ENCODE measurements at regions not wholly inside any gene's neighbourhood (a gene's known extent, or its start where the extent isn't known, plus 50 kb on each side); places are given as distances from the start of the nearest gene placed in this dataset.

DNA sequence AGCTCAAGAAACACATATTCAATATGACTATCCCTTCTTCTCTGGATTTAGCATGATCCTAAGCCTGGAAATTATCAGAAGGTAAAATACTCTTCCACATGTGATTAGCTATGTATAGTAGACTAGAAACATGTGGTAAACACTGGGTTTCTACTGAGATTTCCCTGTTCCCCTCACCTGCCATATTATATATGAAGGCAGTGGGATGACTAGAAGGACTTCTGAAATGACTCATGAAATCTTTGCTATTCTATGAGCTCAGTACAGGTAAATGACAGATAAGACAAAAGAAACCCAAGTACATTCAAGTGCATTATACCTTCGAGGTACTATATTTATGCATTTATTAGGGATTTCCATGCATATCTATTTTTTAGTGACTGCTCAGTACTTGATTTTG, 152.9 kb downstream of the DNAJB9 start:
- no peak overlapping the region for H3K4me3 ChIP-seq (ENCODE audit: low read length)
- DNase-seq (no peak), ATAC-seq (no peak)
- Mint-ChIP-seq H3K27me3 (peaks cover 0 to 5% (median 0%) of the 10 kb centered on the region in 5 donors), H3K9me3 (peaks cover 0 to 16% (median 2%) of the 10 kb centered on the region in 11 donors), H3K4me1 (no peaks in the 10 kb centered on the region), H3K27ac (no peak overlapping the region), H3K36me3 (no peaks in the 10 kb centered on the region), H3K4me3 (no peak overlapping the region)
- intact Hi-C loops (cut with micrococcal nuclease), result no loop called here
- H3K36me3 ChIP-seq (ENCODE audit: control insufficient read depth in 2 of 3, insufficient read depth in 3 of 3, low read length in 3 of 3), result no peaks in the 10 kb centered on the region
- CTCF ChIA-PET, result no interaction called here
- H3K4me1 ChIP-seq (ENCODE audit: control insufficient read depth in 2 of 2, insufficient read depth in 2 of 2, low read length in 2 of 2), result no peaks in the 10 kb centered on the region
- no peaks in the 10 kb centered on the region for H3K27me3 ChIP-seq (ENCODE audit: control insufficient read depth in 2 of 2, insufficient read depth in 2 of 2, low read length in 2 of 2)
- H3K27ac ChIP-seq (ENCODE audit: low read depth, low read length), result no peak overlapping the region
- POLR2A ChIA-PET, result no interaction called here
- no peaks in the 10 kb centered on the region for H3K9me3 ChIP-seq (ENCODE audit: control insufficient read depth in 2 of 3, low read length in 3 of 3)

DNA sequence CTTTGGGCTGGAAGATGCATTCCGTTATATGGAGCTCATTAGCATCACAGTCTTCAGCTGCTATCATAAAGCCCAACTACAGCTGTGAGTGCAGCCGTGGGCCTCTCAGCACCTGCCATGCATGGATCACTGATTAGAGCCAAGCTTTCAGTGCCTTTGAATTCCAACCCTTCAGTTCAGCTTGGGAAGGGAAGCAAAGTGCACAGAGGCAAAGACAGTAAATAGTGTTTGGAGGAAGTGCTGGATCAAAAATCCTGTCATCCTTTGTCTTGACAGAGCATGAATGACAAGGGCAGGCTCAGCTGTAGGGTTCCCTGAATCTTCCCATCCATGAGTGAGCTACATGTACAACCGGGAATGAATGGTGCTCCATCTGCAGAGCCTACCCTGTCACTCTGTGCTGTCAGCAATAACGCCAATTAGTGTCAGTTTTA, 153.7 kb downstream of the DNAJB9 start:
- ChIA-PET CTCF (interaction anchor here (0.6 kb wide), 1 partner anchor 36 kb away, joined by 4 read pairs; no protein-coding TSS in a partner anchor), POLR2A (no interaction called here)

DNA sequence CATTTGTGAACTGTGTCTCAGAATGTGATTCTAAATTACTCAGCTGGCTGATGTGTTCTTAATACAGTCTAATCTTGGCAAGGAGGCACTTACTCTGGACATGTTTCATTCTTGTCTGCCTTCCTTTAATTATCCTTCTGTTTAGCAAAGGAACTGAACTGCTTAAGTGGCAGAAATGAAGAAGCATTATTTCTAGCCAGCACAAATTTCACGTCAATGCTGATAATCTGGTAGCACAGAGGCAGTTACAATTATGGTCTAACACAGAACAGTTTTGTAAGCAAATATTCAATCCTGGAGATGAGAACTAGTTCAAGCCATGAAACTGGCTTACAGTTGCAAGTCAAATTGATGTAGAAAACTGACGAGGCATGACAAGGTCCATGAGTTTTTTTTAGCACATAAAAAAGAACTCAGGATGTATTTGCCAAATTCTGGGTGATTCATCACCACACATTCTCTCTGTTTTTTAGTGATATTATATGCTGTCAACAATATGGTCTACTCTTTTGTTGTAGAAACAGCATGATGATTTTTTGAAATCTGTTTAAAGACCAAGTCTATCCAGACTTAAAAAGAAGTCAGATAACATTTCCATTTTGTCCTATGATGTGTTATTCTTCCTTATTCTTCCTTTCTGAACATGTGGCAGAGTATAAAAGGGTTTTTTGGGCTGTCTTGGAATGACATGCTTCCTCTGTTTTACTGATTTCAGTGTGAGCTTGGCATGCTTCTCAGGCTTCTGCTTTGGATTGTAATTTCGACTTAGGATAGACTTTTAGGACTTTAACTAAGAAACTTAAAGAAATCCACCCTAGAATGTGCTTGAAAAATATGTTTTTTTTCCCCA, 154.8 kb downstream of the DNAJB9 start:
- Histone ChIP-seq H3K27me3 (ENCODE audit: control insufficient read depth in 2 of 2, insufficient read depth in 2 of 2, low read length in 2 of 2) (no peaks in the 10 kb centered on the region), H3K4me3 (ENCODE audit: low read length) (no peak overlapping the region), H3K9me3 (ENCODE audit: control insufficient read depth in 2 of 3, low read length in 3 of 3) (no peaks in the 10 kb centered on the region), H3K4me1 (ENCODE audit: control insufficient read depth in 2 of 2, insufficient read depth in 2 of 2, low read length in 2 of 2) (no peaks in the 10 kb centered on the region), H3K27ac (ENCODE audit: low read depth, low read length) (no peak overlapping the region), H3K36me3 (ENCODE audit: control insufficient read depth in 2 of 3, insufficient read depth in 3 of 3, low read length in 3 of 3) (no peaks in the 10 kb centered on the region)
- ATAC-seq (no peak), DNase-seq (no peak)
- POLR2A ChIA-PET, result no interaction called here
- no peaks in the 10 kb centered on the region for H3K4me1 Mint-ChIP-seq
- no peak overlapping the region for H3K4me3 Mint-ChIP-seq
- peaks cover 0 to 11% (median 1%) of the 10 kb centered on the region in 11 donors for H3K9me3 Mint-ChIP-seq
- peaks cover 0 to 5% (median 0%) of the 10 kb centered on the region in 5 donors for H3K27me3 Mint-ChIP-seq
- intact Hi-C loops (cut with micrococcal nuclease), result no loop called here
- no peak overlapping the region for H3K27ac Mint-ChIP-seq
- CTCF ChIA-PET, result no interaction called here
- no peaks in the 10 kb centered on the region for H3K36me3 Mint-ChIP-seq

More for the DNA sequence above, 153.7 kb downstream of the DNAJB9 start:
- no peak overlapping the region for H3K27ac Mint-ChIP-seq
- Histone ChIP-seq H3K27me3 (ENCODE audit: control insufficient read depth in 2 of 2, insufficient read depth in 2 of 2, low read length in 2 of 2) (no peaks in the 10 kb centered on the region), H3K4me3 (ENCODE audit: low read length) (no peak overlapping the region), H3K9me3 (ENCODE audit: control insufficient read depth in 2 of 3, low read length in 3 of 3) (no peaks in the 10 kb centered on the region), H3K27ac (ENCODE audit: low read depth, low read length) (no peak overlapping the region), H3K4me1 (ENCODE audit: control insufficient read depth in 2 of 2, insufficient read depth in 2 of 2, low read length in 2 of 2) (no peaks in the 10 kb centered on the region), H3K36me3 (ENCODE audit: control insufficient read depth in 2 of 3, insufficient read depth in 3 of 3, low read length in 3 of 3) (no peaks in the 10 kb centered on the region)
- ATAC-seq (no peak), DNase-seq (no peak)
- H3K9me3 Mint-ChIP-seq, result peaks cover 0 to 12% (median 1%) of the 10 kb centered on the region in 11 donors
- H3K36me3 Mint-ChIP-seq, result no peaks in the 10 kb centered on the region
- no peak overlapping the region for H3K4me3 Mint-ChIP-seq
- H3K4me1 Mint-ChIP-seq, result no peaks in the 10 kb centered on the region
- intact Hi-C loops (cut with micrococcal nuclease), result no loop called here
- peaks cover 0 to 5% (median 0%) of the 10 kb centered on the region in 5 donors for H3K27me3 Mint-ChIP-seq

DNA sequence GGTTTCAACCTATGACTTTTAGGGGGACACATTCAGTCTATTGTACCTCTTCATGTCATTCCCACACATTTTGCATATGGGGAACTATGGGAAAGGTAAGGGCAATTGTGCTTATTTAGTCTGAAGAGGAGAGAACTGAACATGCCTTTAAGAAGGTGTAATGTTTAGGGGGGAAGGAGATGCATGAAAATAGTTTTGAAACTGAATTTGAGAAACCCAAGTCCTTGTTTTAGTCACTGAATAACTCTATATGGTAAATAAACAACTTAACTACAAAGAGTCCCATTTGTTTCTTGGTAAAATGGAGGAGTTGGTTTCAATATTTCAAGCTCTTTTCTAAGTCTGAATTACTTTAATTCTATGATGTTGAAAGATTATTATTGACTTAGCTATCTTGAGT, 166.1 kb downstream of the DNAJB9 start:
- H3K4me1 Mint-ChIP-seq, result no peaks in the 10 kb centered on the region
- peaks cover 0 to 6% (median 0%) of the 10 kb centered on the region in 11 donors for H3K9me3 Mint-ChIP-seq
- no peak overlapping the region for H3K4me3 ChIP-seq (ENCODE audit: low read length)
- no peak for ATAC-seq
- H3K36me3 Mint-ChIP-seq, result no peaks in the 10 kb centered on the region
- POLR2A ChIA-PET, result no interaction called here
- H3K36me3 ChIP-seq (ENCODE audit: control insufficient read depth in 2 of 3, insufficient read depth in 3 of 3, low read length in 3 of 3), result no peaks in the 10 kb centered on the region
- no peaks in the 10 kb centered on the region for H3K27me3 Mint-ChIP-seq
- H3K27ac ChIP-seq (ENCODE audit: low read depth, low read length), result no peak overlapping the region
- no peak overlapping the region for H3K4me3 Mint-ChIP-seq
- no peaks in the 10 kb centered on the region for H3K4me1 ChIP-seq (ENCODE audit: control insufficient read depth in 2 of 2, insufficient read depth in 2 of 2, low read length in 2 of 2)
- no peak overlapping the region for H3K27ac Mint-ChIP-seq
- H3K9me3 ChIP-seq (ENCODE audit: control insufficient read depth in 2 of 3, low read length in 3 of 3), result no peaks in the 10 kb centered on the region
- no peaks in the 10 kb centered on the region for H3K27me3 ChIP-seq (ENCODE audit: control insufficient read depth in 2 of 2, insufficient read depth in 2 of 2, low read length in 2 of 2)
- DNase-seq, result no peak
- CTCF ChIA-PET, result no interaction called here
- intact Hi-C loops (cut with micrococcal nuclease), result no loop called here

DNA sequence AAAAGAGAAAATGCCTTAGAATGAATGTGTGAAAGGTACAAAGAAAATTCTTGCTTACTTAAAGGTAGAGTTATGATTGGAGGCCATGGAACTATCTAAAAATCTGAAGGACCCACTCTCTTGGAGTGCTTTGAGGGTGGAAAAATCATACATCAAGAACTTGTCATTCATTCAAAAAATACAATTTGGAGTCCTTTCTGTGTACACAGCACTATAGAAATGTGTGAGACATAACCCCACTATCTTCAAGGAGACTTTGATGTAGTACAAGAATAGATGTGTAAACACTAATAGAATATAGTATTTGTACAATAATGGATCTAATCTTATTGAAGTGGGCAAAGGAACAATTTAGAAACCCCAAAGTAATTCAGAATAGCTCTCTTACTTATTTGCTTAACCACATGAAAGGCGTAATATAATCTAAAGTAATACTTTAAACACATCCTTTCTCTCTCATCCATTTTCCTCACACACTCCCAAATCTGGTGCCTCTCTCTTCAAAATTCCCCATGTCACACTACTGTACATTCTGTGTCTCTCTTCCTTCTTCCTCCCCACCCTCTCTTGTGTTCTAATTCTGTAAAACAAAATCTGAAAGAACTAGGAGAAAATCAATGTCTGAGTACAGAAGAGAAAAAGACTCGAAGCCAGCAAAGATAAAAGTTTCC, 166.7 kb downstream of the DNAJB9 start:
- DNase-seq (no peak), ATAC-seq (no peak)
- H3K36me3 ChIP-seq (ENCODE audit: control insufficient read depth in 2 of 3, insufficient read depth in 3 of 3, low read length in 3 of 3), result no peaks in the 10 kb centered on the region
- Mint-ChIP-seq H3K4me1 (no peaks in the 10 kb centered on the region), H3K36me3 (no peaks in the 10 kb centered on the region), H3K9me3 (peaks cover 0 to 8% (median 0%) of the 10 kb centered on the region in 11 donors), H3K27me3 (no peaks in the 10 kb centered on the region), H3K27ac (no peak overlapping the region), H3K4me3 (no peak overlapping the region)
- no peaks in the 10 kb centered on the region for H3K27me3 ChIP-seq (ENCODE audit: control insufficient read depth in 2 of 2, insufficient read depth in 2 of 2, low read length in 2 of 2)
- H3K4me3 ChIP-seq (ENCODE audit: low read length), result no peak overlapping the region
- ChIA-PET CTCF (no interaction called here), POLR2A (no interaction called here)
- no peaks in the 10 kb centered on the region for H3K9me3 ChIP-seq (ENCODE audit: control insufficient read depth in 2 of 3, low read length in 3 of 3)
- H3K27ac ChIP-seq (ENCODE audit: low read depth, low read length), result no peak overlapping the region
- no peaks in the 10 kb centered on the region for H3K4me1 ChIP-seq (ENCODE audit: control insufficient read depth in 2 of 2, insufficient read depth in 2 of 2, low read length in 2 of 2)
- intact Hi-C loops (cut with micrococcal nuclease), result no loop called here

DNA sequence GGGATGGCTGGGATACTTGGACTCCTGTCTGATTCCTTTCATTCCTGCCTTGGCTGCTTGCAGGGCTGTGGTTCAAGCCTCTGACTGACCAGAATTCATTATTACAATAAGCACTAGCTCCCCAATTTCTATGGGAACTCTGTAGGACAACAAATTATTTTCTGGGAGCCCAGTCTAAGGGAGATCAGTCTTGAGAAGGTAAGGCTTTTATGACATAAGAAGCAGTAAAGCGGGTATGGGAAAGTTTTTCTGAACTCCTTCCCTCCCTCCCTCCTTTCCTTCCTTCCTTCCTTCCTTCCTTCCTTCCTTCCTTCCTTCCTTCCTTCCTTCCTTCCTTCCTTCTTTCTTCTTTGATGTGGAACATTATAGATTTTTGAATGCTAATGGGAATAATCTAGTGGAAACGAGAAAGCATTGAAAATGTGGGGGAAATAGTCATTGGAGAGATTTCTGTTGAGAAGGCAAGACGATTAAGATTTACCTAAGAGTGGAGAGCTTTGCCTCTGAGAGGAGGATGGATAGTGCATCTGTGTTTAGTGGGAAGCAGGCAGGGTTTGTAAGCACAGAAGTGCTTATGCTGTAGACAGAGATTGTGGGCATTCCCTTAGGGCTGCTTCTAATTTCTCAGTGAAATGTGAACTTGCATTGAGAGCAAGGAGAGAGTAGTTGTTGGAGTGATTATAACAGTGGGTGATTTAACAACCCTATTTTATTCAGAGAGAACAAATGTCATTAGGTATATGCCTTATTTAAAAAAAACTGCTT, 201.5 kb downstream of the DNAJB9 start:
- DNase-seq (no peak), ATAC-seq (no peak)
- Mint-ChIP-seq H3K36me3 (no peaks in the 10 kb centered on the region), H3K9me3 (no peaks in the 10 kb centered on the region), H3K4me3 (no peak overlapping the region), H3K27me3 (no peaks in the 10 kb centered on the region), H3K4me1 (no peaks in the 10 kb centered on the region), H3K27ac (no peak overlapping the region)
- intact Hi-C loops (cut with micrococcal nuclease), result no loop called here
- no peaks in the 10 kb centered on the region for H3K36me3 ChIP-seq (ENCODE audit: control insufficient read depth in 2 of 3, insufficient read depth in 3 of 3, low read length in 3 of 3)
- no peak overlapping the region for H3K27ac ChIP-seq (ENCODE audit: low read depth, low read length)
- ChIA-PET CTCF (no interaction called here), POLR2A (no interaction called here)
- H3K9me3 ChIP-seq (ENCODE audit: control insufficient read depth in 2 of 3, low read length in 3 of 3), result no peaks in the 10 kb centered on the region
- H3K4me1 ChIP-seq (ENCODE audit: control insufficient read depth in 2 of 2, insufficient read depth in 2 of 2, low read length in 2 of 2), result no peaks in the 10 kb centered on the region
- no peaks in the 10 kb centered on the region for H3K27me3 ChIP-seq (ENCODE audit: control insufficient read depth in 2 of 2, insufficient read depth in 2 of 2, low read length in 2 of 2)
- H3K4me3 ChIP-seq (ENCODE audit: low read length), result no peak overlapping the region

Data from naive thymus-derived CD4-positive, alpha-beta T cell (primary cell).